Sigmoid colon (tissue), 6 donors: ENCODE measurements at regions not wholly inside any gene's neighbourhood (a gene's known extent, or its start where the extent isn't known, plus 50 kb on each side); places are given as distances from the start of the nearest gene placed in this dataset.

Source experiments
- DNase-seq: peaks from one replicate; pipeline ENCODE4 v3.0.0-alpha.2; 2019
- H3K27ac ChIP-seq, 4 donors: fragments of 200-600 bp; sonication (generic); one replicate each; pipeline ENCODE4 v1.5.1; 2016 to 2019; ENCODE audit warnings: mild to moderate bottlenecking in 1 of 4
- H3K27me3 ChIP-seq, 3 donors: fragments of 200-600 bp; sonication (generic); one replicate each; pipeline ENCODE4 v1.5.1; 2019; ENCODE audit warnings: mild to moderate bottlenecking in 1 of 3
- H3K36me3 ChIP-seq, 4 donors: fragments of 200-600 bp; sonication (generic); one replicate each; pipeline ENCODE4 v1.5.1; 2016 to 2019
- H3K4me1 ChIP-seq, 4 donors: fragments of 200-600 bp; sonication (generic); one replicate each; pipeline ENCODE4 v1.5.1; 2017 to 2019
- H3K4me3 ChIP-seq, 4 donors: fragments of 200-600 bp; sonication (generic); one replicate each; pipeline ENCODE4 v1.5.1; 2017 to 2019; ENCODE audit warnings: mild to moderate bottlenecking in 2 of 4, moderate library complexity in 1 of 4
- H3K9me3 ChIP-seq, 4 donors: fragments of 200-600 bp in 3 of 4; sonication (generic) in 3 of 4; one replicate each; pipeline versions ENCODE4 v1.5.1 to v1.6.1; 2013 to 2019
- CTCF ChIP-seq, 4 experiments: fragments of 450-650 bp in 3 of 4; fragments of 200-600 bp in 1 of 4; IDR thresholded peaks; one replicate each; pipeline ENCODE4 v1.5.1; 2016 to 2019; ENCODE audit warnings: antibody characterized with exemption in 4 of 4, mild to moderate bottlenecking in 3 of 4, moderate library complexity in 2 of 4
- EP300 ChIP-seq, 4 donors: sonication (generic); formaldehyde crosslinking; IDR thresholded peaks; one replicate each; pipeline ENCODE4 v1.6.1; 2017; ENCODE audit warnings: antibody characterized with exemption in 4 of 4
- POLR2A ChIP-seq, 2 donors: fragments of 450-650 bp; IDR thresholded peaks; one replicate each; pipeline ENCODE4 v1.6.1; 2016; ENCODE audit warnings: antibody characterized with exemption in 2 of 2, mild to moderate bottlenecking in 2 of 2, moderate library complexity in 2 of 2
- POLR2AphosphoS5 ChIP-seq, 4 donors: sonication (generic); formaldehyde crosslinking; IDR thresholded peaks; one replicate each; pipeline ENCODE4 v1.6.1; 2017; ENCODE audit warnings: antibody characterized with exemption in 4 of 4
- WGBS, 2 donors: extraction: QIAGEN DNeasy Blood & Tissue Kit; methylation state at CpG; one replicate each; pipeline ENCODE4 v1.1.7; 2013; 5-methylcytosine and 5-hydroxymethylcytosine counted together
- intact Hi-C: fragments of 100-400 bp; cut with DNase I; formaldehyde crosslinking; loops from one replicate; pipeline ENCODE4 v1.15.1; 2023
- donor health status: healthy with polysubstance abuse.
- donor health status: healthy.

- no peak for TF ChIP-seq EP300 (IDR thresholded peaks at IDR 0.05)
- no peak for TF ChIP-seq POLR2AphosphoS5 (IDR thresholded peaks at IDR 0.05)
- TF ChIP-seq CTCF (IDR thresholded peaks at IDR 0.05): no peak
- TF ChIP-seq POLR2A (IDR thresholded peaks at IDR 0.05): no peak
- Histone ChIP-seq H3K27me3 (no peaks in the 10 kb centered on the region), H3K9me3 (no peaks in the 10 kb centered on the region), H3K36me3 (no peaks in the 10 kb centered on the region), H3K4me1 (no peaks in the 10 kb centered on the region), H3K4me3 (no peak overlapping the region), H3K27ac (no peak overlapping the region)
- intact Hi-C loops: no loop called here
- WGBS, 2 donors: 87 to 93% methylated on average over 7 of the region's 7 CpGs
- no peak for DNase-seq
These were observed 79.3 kb upstream of the PRLR start for GRCh38 chr5:35309365-35310130.

GRCh38 chr5:35308421-35308820 lies 78.1 kb upstream of the PRLR start:
- intact Hi-C loops: no loop called here

DNA sequence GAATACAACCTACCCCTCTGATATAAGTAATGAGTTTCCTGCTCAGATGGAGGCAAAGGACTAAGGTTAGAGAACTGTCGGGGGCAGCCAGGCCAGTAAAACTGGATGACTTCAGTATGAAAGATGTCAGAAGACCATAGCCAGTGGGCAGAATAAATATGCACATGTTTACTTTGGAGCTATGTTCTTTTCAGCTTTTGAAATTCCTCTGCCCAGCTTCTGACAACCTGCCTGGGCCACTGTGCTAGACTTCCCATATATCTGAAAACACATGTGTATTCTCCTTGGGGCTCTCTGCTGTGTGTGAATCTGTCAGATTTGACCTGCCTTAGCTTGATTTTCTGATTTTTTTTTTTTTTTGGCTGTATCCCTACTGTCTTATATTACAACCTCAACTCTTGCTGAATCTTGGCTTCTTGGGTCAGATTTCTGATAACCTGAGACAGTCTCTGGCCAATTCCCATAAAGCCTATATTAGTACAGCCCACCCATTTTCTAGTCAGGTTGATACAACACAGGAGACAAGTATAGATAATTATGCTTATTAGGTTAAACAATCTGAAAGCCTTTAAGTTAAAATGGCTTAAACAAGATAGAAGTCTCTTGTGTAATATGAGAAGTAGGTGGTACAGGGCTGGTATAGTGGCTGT lies 76.6 kb upstream of the PRLR start:
- no peak overlapping the region for H3K4me3 ChIP-seq
- no peaks in the 10 kb centered on the region for H3K27me3 ChIP-seq
- 93 to 94% methylated on average over 1 of the region's 1 CpG for WGBS, 2 donors
- no peaks in the 10 kb centered on the region for H3K36me3 ChIP-seq
- intact Hi-C loops: no loop called here
- no peak overlapping the region for H3K27ac ChIP-seq
- H3K9me3 ChIP-seq: no peaks in the 10 kb centered on the region
- DNase-seq: no peak
- no peaks in the 10 kb centered on the region for H3K4me1 ChIP-seq
- TF ChIP-seq EP300 (IDR thresholded peaks at IDR 0.05) (no peak), POLR2AphosphoS5 (IDR thresholded peaks at IDR 0.05) (no peak), CTCF (IDR thresholded peaks at IDR 0.05) (no peak), POLR2A (IDR thresholded peaks at IDR 0.05) (no peak)

More at GRCh38 chr5:35308421-35308820, 78.1 kb upstream of the PRLR start:
- 38 to 45% methylated on average over 2 of the region's 2 CpGs for WGBS, 2 donors
- no peaks in the 10 kb centered on the region for H3K27me3 ChIP-seq
- no peaks in the 10 kb centered on the region for H3K9me3 ChIP-seq
- H3K27ac ChIP-seq: no peak overlapping the region
- DNase-seq: no peak
- TF ChIP-seq POLR2A (IDR thresholded peaks at IDR 0.05) (no peak), EP300 (IDR thresholded peaks at IDR 0.05) (no peak), CTCF (IDR thresholded peaks at IDR 0.05) (no peak), POLR2AphosphoS5 (IDR thresholded peaks at IDR 0.05) (no peak)
- no peak overlapping the region for H3K4me3 ChIP-seq
- no peaks in the 10 kb centered on the region for H3K4me1 ChIP-seq
- no peaks in the 10 kb centered on the region for H3K36me3 ChIP-seq

- Histone ChIP-seq H3K36me3 (no peaks in the 10 kb centered on the region), H3K4me1 (no peaks in the 10 kb centered on the region), H3K9me3 (no peaks in the 10 kb centered on the region), H3K27me3 (no peaks in the 10 kb centered on the region), H3K4me3 (no peak overlapping the region), H3K27ac (no peak overlapping the region)
- intact Hi-C loops: no loop called here
- TF ChIP-seq EP300 (IDR thresholded peaks at IDR 0.05) (no peak), CTCF (IDR thresholded peaks at IDR 0.05) (no peak), POLR2A (IDR thresholded peaks at IDR 0.05) (no peak), POLR2AphosphoS5 (IDR thresholded peaks at IDR 0.05) (no peak)
- DNase-seq: no peak
- 66 to 80% methylated on average over 2 of the region's 2 CpGs for WGBS, 2 donors
These were observed 75.2 kb upstream of the PRLR start for GRCh38 chr5:35305336-35306020.
